GM21723 (cell line): ENCODE measurements at regions not wholly inside any gene's neighbourhood (a gene's known extent, or its start where the extent isn't known, plus 50 kb on each side); places are given as distances from the start of the nearest gene placed in this dataset.
A peak's percentile ranks its signal among the peaks of the same experiment; 100 is the strongest.
"Not testable (repeated sequence)": the region's sequence is repeated elsewhere in the genome, so short reads cannot be mapped to it uniquely, and the experiment has no call there.

Source experiments
- ATAC-seq: cut with Tn5 transposase; IDR thresholded peaks from one replicate; pipeline ENCODE4 v1.9.1; 2021; ENCODE audit warnings: mild to moderate bottlenecking, moderate library complexity; ENCODE audit not compliant: unreplicated experiment

DNA sequence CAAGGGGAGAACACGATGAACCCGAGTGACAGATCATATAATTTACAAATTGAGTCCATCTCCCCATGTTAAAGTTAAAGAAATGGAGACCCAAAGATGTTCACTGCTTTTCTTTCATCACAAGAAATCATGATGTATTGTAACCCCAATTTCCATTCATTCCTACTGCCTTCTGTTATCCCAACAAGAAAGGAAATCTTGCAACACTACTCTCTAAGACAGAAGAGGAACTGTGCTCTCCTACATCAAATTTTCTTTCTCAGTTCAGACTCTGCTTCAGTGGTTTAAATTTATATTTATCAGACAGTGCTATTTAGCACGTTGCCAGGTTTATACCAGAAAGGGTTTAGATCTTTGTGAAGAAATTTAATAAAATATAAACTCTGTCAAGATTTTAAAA lies 83.8 kb upstream of the RASA1 start:
- no peak for ATAC-seq

DNA sequence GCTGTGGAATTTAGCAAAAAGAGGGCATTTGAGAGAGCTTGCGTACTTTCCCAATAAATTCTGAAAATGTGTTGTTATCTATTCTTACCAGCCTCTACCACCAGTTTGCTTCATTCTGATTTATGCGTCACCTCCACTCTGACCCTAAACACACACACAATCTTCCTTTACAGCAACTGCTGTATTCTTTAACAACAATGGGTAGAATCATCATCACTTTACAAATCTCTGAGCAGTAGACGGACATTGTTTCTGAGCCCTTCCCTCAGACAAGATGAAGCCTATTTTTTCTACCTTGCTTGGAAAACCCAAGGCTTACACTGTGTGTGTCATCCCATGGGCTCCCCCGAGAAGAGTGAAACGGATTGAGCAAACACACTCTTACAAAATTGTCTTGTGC lies 83.1 kb upstream of the RASA1 start:
- no peak for ATAC-seq

DNA sequence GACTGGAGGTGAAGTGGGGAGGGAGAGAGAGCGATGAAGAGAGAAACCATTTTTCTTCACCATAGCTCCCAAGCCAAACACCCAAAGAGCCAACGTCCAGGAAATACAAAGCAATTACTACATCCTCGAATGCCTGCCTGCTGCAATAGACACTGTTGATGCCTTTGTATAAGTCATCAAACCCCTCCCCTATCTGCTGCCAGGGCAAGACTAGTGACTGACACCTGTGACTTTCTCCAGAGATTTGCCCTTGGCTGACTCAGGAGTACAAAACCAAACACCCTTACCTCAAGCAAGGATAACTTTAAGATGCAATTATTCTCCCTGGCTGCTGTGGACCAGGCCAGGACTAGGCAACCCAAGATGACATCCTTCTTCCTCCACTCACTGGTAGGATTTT lies 81.8 kb upstream of the RASA1 start:
- no peak for ATAC-seq

DNA sequence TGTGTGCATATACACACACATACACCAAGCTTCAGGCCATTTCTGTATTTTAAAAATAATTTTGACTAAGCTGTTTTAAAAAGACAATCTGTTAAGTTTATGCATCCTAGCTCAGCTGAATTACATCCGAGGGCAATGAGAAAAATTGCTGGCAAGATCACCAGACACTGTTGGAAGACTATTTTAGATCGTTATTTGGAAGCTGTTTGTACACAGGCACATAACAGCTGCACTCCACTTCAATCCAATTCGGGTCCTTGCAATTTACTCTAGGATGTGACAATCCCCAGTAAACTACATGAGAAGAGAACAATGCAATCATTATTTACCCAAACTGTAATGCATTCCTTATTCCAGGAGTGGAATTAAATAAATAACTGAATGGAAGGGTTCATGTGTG lies 79.3 kb upstream of the RASA1 start:
- no peak for ATAC-seq

DNA sequence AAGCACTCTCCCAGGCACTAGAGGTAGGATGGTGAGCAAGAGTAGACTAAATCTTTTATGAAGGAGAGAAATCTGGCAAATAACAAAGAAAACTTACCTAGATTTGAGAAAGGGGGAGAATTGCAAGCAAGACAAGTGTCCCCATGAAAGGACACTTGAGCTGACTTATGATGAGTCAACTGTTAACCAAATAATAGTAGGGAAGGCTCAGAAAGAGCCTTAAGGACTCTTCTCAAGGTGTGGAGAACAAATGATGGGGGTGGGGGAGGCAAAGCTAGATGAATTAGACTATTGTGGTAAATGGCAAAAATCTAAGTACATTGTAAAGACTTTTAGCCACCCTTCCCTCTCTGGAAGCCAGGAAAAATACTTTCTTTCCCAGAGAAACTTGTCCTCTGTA lies 77.6 kb upstream of the RASA1 start:
- ATAC-seq = no peak

DNA sequence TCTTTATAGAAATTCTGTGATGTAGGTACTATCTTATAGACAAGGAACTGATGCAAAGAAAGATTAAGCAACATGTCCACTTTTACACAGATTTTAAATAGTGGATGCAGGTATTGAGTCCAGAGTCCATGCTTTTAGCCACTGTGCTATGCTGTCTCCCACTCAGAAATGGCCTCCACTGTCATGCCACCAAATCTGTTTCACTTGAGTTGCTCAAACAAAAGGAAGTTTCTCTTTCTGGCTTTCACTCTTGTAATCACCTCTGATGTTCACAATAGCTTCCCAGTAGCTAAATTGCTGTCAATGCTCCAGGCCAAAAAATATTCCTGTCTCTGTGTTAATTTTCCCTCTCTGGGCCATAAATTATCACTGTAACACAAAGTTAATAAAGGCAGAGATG lies 77.0 kb upstream of the RASA1 start:
- peak; percentile 71 for ATAC-seq

DNA sequence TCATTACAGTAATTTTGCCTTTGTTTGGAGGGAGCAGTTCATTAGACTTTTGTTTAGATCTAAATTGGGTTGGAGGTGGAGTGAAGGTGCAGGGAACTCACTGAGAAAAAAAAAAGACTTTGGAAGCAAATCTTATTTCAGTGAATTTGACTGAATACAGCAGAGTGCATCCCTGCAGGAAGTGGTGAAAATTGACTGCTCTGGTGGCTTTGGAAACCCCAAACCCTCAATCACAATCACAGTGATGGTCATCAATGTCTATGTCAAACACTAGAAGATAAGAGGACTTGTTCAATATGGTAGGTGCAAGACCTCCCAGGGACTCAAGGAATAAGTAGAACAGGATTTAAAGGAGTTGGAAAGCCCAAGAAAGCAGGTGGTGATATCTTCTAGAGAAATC lies 76.0 kb upstream of the RASA1 start:
- ATAC-seq = no peak

DNA sequence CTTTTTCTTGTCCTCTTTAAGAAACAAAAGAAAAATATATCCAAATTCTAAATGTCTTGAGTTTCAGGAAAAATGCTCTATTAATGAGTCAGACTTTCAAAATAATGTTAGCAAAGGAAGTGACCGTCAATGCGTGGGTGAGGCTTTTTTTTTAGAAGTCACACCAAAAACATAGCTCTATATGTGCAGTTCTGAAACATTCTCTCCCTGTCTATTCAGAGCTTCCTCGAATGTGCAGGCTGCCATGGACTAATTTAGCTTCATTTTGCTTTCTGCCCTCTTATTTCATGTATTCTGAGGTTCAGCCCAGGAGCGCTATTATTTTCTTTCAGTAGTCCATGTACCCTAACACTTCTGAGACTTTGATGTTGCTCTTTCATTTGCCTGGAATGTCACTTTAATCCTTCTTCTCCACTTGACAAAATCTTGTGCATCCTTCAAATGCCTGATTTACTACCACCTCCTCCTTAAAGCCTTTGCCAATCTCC lies 72.5 kb upstream of the RASA1 start:
- ATAC-seq = peak; percentile 72

DNA sequence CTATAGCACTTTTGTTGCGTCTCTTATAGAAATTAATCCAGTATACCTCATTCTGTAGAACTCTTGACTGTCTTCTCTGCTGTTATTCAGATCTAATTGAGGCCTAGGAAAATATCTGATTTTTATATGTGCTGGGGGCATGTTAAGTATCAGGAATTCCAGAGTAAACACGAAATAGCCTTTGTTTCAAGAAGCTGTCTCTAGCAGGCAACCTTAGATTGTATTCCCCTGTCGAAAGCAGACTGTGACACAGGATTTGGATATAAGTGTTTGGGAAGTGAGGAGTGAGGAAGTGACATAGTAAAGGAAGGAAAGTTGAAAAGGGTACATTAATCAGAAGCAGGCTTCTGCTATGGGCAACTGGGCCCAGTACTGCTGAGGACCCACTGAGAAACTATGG lies 72.1 kb upstream of the RASA1 start:
- ATAC-seq = no peak

DNA sequence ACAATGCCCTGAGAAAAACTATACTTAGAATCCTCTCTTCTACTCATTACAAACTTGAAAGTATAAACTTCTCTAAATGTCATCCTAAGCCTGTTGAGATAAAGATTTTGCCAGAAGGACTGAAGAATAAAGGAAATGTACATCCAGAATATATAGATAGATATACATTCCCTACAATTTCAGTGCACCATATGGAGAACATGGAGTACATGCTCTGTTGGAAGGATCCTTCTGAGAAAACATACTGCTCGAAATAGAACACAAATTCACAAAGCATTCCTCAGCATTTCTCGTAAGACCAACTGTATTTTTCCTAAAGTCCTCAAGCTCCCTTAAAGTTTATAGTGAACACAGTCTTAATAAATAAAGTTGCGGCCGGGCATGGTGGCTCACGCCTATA lies 69.7 kb upstream of the RASA1 start:
- ATAC-seq = no peak

DNA sequence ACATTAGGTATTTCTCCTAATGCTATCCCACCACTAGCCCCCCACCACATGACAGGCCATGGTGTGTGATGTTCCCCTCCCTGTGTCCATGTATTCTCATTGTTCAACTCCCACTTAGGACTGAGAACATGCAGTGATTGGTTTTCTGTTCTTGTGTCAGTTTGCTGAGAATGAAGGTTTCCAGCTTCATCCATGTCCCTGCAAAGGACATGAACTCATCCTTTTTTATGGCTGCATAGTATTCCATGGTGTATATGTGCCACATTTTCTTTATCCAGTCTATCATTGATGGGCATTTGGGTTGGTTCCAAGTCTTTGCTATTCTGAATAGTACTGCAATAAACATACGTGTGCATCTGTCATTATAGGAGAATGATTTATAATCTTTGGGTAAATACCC lies 68.4 kb upstream of the RASA1 start:
- ATAC-seq = not testable (repeated sequence)

DNA sequence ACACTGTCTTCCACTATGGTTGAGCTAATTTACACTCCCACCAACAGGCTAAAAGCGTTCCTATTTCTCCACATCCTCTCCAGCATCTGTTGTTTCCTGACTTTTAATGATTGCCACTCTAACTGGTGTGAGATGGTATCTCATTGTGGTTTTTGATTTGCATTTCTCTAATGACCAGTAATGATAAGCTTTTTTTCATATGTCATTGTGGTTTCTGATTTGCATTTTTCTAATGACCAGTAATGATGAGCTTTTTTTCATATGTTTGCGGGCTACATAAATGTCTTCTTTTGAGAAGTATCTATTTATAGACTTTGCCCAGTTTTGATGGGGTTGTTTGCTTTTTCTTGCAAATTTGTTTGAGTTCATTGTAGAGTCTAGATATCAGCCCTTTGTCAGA lies 68.0 kb upstream of the RASA1 start:
- not testable (repeated sequence) for ATAC-seq

DNA sequence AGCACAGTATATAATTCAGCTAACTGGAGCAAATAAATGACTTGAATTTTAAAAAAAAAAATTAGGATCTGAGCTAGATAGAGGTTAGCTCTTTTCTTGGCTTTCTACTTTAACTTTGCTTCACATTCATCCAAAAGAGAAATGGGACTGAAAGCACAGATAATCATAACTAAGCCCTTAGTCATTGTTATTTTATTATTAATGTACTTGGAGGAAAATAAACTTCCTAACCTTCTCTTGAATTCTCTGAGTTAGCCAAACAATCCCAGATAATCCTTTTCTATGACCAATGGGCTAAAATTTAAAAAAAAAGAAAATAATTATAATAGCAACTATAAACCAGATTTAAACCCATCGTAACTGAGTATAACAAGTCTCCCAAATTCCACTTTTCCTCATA lies 57.6 kb upstream of the RASA1 start:
- ATAC-seq = no peak

DNA sequence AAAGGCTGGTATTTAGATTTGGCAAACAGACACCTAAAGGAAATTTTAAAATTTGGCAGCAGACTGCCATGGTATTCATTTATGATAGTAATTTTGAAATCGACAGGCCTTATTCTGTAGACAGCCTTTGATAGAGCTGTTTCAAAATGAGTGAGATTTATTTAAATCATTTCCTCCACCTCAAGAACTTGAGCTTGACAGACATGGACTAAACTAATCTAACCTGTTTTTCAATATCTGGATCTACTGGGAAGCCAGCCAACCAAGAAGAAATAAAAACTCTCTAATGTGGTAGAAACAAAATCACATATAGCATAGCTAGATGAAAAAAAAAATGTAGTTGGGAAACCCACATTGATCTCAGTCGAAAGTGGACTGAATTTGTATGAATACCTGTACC lies 56.9 kb upstream of the RASA1 start:
- ATAC-seq = no peak

DNA sequence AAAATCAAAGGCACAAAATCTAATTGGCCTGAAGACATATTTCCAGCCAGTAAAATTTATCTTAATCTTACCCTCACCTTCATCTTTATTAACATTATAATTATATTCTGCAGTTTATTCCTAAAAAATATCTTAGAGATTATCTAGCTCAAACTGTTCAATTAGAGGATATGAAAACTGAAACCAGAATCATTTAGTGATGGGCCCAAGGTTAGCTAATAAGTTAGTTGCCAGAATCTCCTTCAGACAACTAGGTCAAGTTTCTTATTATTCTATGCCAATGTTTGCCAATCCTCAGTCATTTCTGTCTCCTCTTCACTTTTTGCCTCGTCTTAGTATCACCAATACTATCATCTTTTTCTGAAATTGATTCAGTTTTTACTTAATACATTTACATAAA lies 56.0 kb upstream of the RASA1 start:
- no peak for ATAC-seq

DNA sequence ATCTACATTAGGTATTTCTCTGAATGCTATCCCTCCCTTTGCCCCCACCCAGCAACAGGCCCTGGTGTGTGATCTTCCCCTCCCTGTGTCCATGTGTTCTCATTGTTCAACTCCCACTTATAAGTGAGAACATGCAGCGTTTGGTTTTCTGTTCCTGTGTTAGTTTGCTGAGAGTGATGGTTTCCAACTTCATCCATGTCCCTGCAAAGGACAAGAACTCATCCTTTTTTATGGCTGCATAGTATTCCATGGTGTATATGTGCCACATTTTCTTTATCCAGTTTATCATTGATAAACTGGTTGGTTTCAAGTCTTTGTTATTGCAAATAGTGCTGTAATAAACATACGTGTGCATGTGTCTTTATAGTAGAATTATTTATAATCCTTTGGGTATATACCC lies 55.5 kb upstream of the RASA1 start:
- ATAC-seq = not testable (repeated sequence)

DNA sequence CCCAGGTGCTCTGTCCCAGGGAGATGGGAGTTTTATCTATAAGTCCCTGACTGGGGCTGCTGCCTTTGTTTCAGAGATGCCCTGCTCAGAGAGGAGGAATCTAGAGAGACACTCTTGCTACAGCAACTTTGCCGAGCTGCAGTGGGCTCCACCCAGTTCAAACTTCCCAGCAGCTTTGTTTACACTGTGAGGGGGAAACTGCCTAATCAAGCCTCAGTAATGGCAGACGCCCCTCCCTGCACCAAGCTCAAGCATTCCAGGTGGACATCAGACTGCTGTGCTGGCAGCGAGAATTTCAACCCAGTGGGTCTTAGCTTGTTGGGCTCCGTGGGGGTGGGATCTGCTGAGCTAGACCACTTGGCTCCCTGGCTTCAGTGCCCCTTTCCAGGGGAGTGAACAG lies 50.2 kb upstream of the RASA1 start:
- not testable (repeated sequence) for ATAC-seq
